ENCODE measurements at regions not wholly inside any gene's neighbourhood (a gene's known extent, or its start where the extent isn't known, plus 50 kb on each side); places are given as distances from the start of the nearest gene placed in this dataset.
"Not testable (repeated sequence)": the region's sequence is repeated elsewhere in the genome, so short reads cannot be mapped to it uniquely, and the experiment has no call there.

GRCh38 chr3:192062186-192062585, 601.2 kb downstream of the PYDC2 start:
- no peaks in the 10 kb centered on the region for H3K9me3 ChIP-seq (ENCODE audit: control insufficient read depth in 2 of 3, low read length in 3 of 3)
- no peaks in the 10 kb centered on the region for H3K27me3 ChIP-seq (ENCODE audit: control insufficient read depth in 2 of 2, insufficient read depth in 2 of 2, low read length in 2 of 2)
- ChIA-PET POLR2A (no interaction called here), CTCF (no interaction called here)
- Mint-ChIP-seq H3K4me1 (no peaks in the 10 kb centered on the region), H3K4me3 (no peak overlapping the region), H3K27me3 (peaks cover 0 to 4% (median 0%) of the 10 kb centered on the region in 5 donors), H3K36me3 (no peaks in the 10 kb centered on the region), H3K27ac (no peak overlapping the region), H3K9me3 (peaks cover 0 to 8% (median 0%) of the 10 kb centered on the region in 11 donors)
- intact Hi-C loops (cut with micrococcal nuclease): no loop called here
- no peak overlapping the region for H3K4me3 ChIP-seq (ENCODE audit: low read length)
- no peak overlapping the region for H3K27ac ChIP-seq (ENCODE audit: low read depth, low read length)
- ATAC-seq (no peak), DNase-seq (no peak)
- H3K36me3 ChIP-seq (ENCODE audit: control insufficient read depth in 2 of 3, insufficient read depth in 3 of 3, low read length in 3 of 3): no peaks in the 10 kb centered on the region
- no peaks in the 10 kb centered on the region for H3K4me1 ChIP-seq (ENCODE audit: control insufficient read depth in 2 of 2, insufficient read depth in 2 of 2, low read length in 2 of 2)

- H3K4me1 Mint-ChIP-seq: no peaks in the 10 kb centered on the region
- Histone ChIP-seq H3K27me3 (ENCODE audit: control insufficient read depth in 2 of 2, insufficient read depth in 2 of 2, low read length in 2 of 2) (no peaks in the 10 kb centered on the region), H3K4me1 (ENCODE audit: control insufficient read depth in 2 of 2, insufficient read depth in 2 of 2, low read length in 2 of 2) (no peaks in the 10 kb centered on the region), H3K27ac (ENCODE audit: low read depth, low read length) (no peak overlapping the region), H3K4me3 (ENCODE audit: low read length) (no peak overlapping the region), H3K36me3 (ENCODE audit: control insufficient read depth in 2 of 3, insufficient read depth in 3 of 3, low read length in 3 of 3) (no peaks in the 10 kb centered on the region), H3K9me3 (ENCODE audit: control insufficient read depth in 2 of 3, low read length in 3 of 3) (no peaks in the 10 kb centered on the region)
- ChIA-PET POLR2A (no interaction called here), CTCF (no interaction called here)
- H3K36me3 Mint-ChIP-seq: no peaks in the 10 kb centered on the region
- peaks cover 0 to 8% (median 0%) of the 10 kb centered on the region in 11 donors for H3K9me3 Mint-ChIP-seq
- no peak overlapping the region for H3K27ac Mint-ChIP-seq
- intact Hi-C loops (cut with micrococcal nuclease): no loop called here
- ATAC-seq (no peak), DNase-seq (no peak)
- H3K4me3 Mint-ChIP-seq: peak overlapping the region in 1 of 10 donors; percentile 32
- peaks cover 0 to 4% (median 0%) of the 10 kb centered on the region in 5 donors for H3K27me3 Mint-ChIP-seq
Observed at GRCh38 chr3:192063570-192063969, 602.6 kb downstream of the PYDC2 start.

- POLR2A ChIA-PET: no interaction called here
- Mint-ChIP-seq H3K36me3 (no peaks in the 10 kb centered on the region), H3K4me3 (no peak overlapping the region), H3K9me3 (peaks cover 0 to 8% (median 0%) of the 10 kb centered on the region in 11 donors), H3K27me3 (peaks cover 0 to 4% (median 0%) of the 10 kb centered on the region in 5 donors), H3K4me1 (no peaks in the 10 kb centered on the region), H3K27ac (no peak overlapping the region)
- intact Hi-C loops (cut with micrococcal nuclease): no loop called here
- no peak overlapping the region for H3K4me3 ChIP-seq (ENCODE audit: low read length)
- no peaks in the 10 kb centered on the region for H3K9me3 ChIP-seq (ENCODE audit: control insufficient read depth in 2 of 3, low read length in 3 of 3)
- no peaks in the 10 kb centered on the region for H3K4me1 ChIP-seq (ENCODE audit: control insufficient read depth in 2 of 2, insufficient read depth in 2 of 2, low read length in 2 of 2)
- H3K27ac ChIP-seq (ENCODE audit: low read depth, low read length): no peak overlapping the region
- no peak for ATAC-seq
- DNase-seq: no peak
- CTCF ChIA-PET: no interaction called here
- no peaks in the 10 kb centered on the region for H3K36me3 ChIP-seq (ENCODE audit: control insufficient read depth in 2 of 3, insufficient read depth in 3 of 3, low read length in 3 of 3)
- no peaks in the 10 kb centered on the region for H3K27me3 ChIP-seq (ENCODE audit: control insufficient read depth in 2 of 2, insufficient read depth in 2 of 2, low read length in 2 of 2)
Observed at GRCh38 chr3:192064959-192065358, 604.0 kb downstream of the PYDC2 start.

GRCh38 chr3:192066253-192066652, 605.3 kb downstream of the PYDC2 start:
- H3K4me1 ChIP-seq (ENCODE audit: control insufficient read depth in 2 of 2, insufficient read depth in 2 of 2, low read length in 2 of 2); H3K27me3 Mint-ChIP-seq; H3K4me3 Mint-ChIP-seq; intact Hi-C loops (cut with micrococcal nuclease); H3K36me3 Mint-ChIP-seq; DNase-seq; H3K9me3 ChIP-seq (ENCODE audit: control insufficient read depth in 2 of 3, low read length in 3 of 3); H3K36me3 ChIP-seq (ENCODE audit: control insufficient read depth in 2 of 3, insufficient read depth in 3 of 3, low read length in 3 of 3); CTCF ChIA-PET; H3K27ac Mint-ChIP-seq; H3K27me3 ChIP-seq (ENCODE audit: control insufficient read depth in 2 of 2, insufficient read depth in 2 of 2, low read length in 2 of 2); POLR2A ChIA-PET; H3K4me1 Mint-ChIP-seq; H3K9me3 Mint-ChIP-seq; H3K27ac ChIP-seq (ENCODE audit: low read depth, low read length); ATAC-seq; H3K4me3 ChIP-seq (ENCODE audit: low read length): not testable (repeated sequence)

GRCh38 chr3:192068464-192069254, 607.7 kb downstream of the PYDC2 start:
- no peaks in the 10 kb centered on the region for H3K9me3 ChIP-seq (ENCODE audit: control insufficient read depth in 2 of 3, low read length in 3 of 3)
- H3K27ac ChIP-seq (ENCODE audit: low read depth, low read length): no peak overlapping the region
- intact Hi-C loops (cut with micrococcal nuclease): no loop called here
- POLR2A ChIA-PET: no interaction called here
- Mint-ChIP-seq H3K27ac (no peak overlapping the region), H3K4me1 (no peaks in the 10 kb centered on the region), H3K4me3 (no peak overlapping the region), H3K9me3 (peaks cover 0 to 18% (median 3%) of the 10 kb centered on the region in 11 donors), H3K36me3 (peaks cover 0 to 9% (median 0%) of the 10 kb centered on the region in 5 donors), H3K27me3 (no peaks in the 10 kb centered on the region)
- DNase-seq: no peak
- H3K4me3 ChIP-seq (ENCODE audit: low read length): no peak overlapping the region
- H3K27me3 ChIP-seq (ENCODE audit: control insufficient read depth in 2 of 2, insufficient read depth in 2 of 2, low read length in 2 of 2): no peaks in the 10 kb centered on the region
- ATAC-seq: no peak
- CTCF ChIA-PET: no interaction called here
- H3K36me3 ChIP-seq (ENCODE audit: control insufficient read depth in 2 of 3, insufficient read depth in 3 of 3, low read length in 3 of 3): no peaks in the 10 kb centered on the region
- H3K4me1 ChIP-seq (ENCODE audit: control insufficient read depth in 2 of 2, insufficient read depth in 2 of 2, low read length in 2 of 2): no peaks in the 10 kb centered on the region

GRCh38 chr3:192077795-192078497, 617.0 kb downstream of the PYDC2 start:
- H3K36me3 ChIP-seq (ENCODE audit: control insufficient read depth in 2 of 3, insufficient read depth in 3 of 3, low read length in 3 of 3): no peaks in the 10 kb centered on the region
- H3K4me1 ChIP-seq (ENCODE audit: control insufficient read depth in 2 of 2, insufficient read depth in 2 of 2, low read length in 2 of 2): no peaks in the 10 kb centered on the region
- intact Hi-C loops (cut with micrococcal nuclease): no loop called here
- Mint-ChIP-seq H3K4me3 (no peak overlapping the region), H3K9me3 (peaks cover 1 to 28% (median 7%) of the 10 kb centered on the region in 11 donors), H3K36me3 (peaks cover 0 to 4% (median 0%) of the 10 kb centered on the region in 5 donors), H3K4me1 (no peaks in the 10 kb centered on the region), H3K27ac (no peak overlapping the region), H3K27me3 (no peaks in the 10 kb centered on the region)
- ChIA-PET CTCF (no interaction called here), POLR2A (no interaction called here)
- no peak overlapping the region for H3K4me3 ChIP-seq (ENCODE audit: low read length)
- H3K27ac ChIP-seq (ENCODE audit: low read depth, low read length): no peak overlapping the region
- ATAC-seq (no peak), DNase-seq (no peak)
- H3K27me3 ChIP-seq (ENCODE audit: control insufficient read depth in 2 of 2, insufficient read depth in 2 of 2, low read length in 2 of 2): no peaks in the 10 kb centered on the region
- no peaks in the 10 kb centered on the region for H3K9me3 ChIP-seq (ENCODE audit: control insufficient read depth in 2 of 3, low read length in 3 of 3)

GRCh38 chr3:192079098-192079497, 618.1 kb downstream of the PYDC2 start:
- intact Hi-C loops (cut with micrococcal nuclease): no loop called here
- no peaks in the 10 kb centered on the region for H3K27me3 Mint-ChIP-seq
- ChIA-PET CTCF (no interaction called here), POLR2A (no interaction called here)
- H3K9me3 ChIP-seq (ENCODE audit: control insufficient read depth in 2 of 3, low read length in 3 of 3): no peaks in the 10 kb centered on the region
- no peak overlapping the region for H3K27ac Mint-ChIP-seq
- H3K4me1 Mint-ChIP-seq: no peaks in the 10 kb centered on the region
- H3K27ac ChIP-seq (ENCODE audit: low read depth, low read length): no peak overlapping the region
- DNase-seq (no peak), ATAC-seq (no peak)
- no peaks in the 10 kb centered on the region for H3K36me3 Mint-ChIP-seq
- H3K4me1 ChIP-seq (ENCODE audit: control insufficient read depth in 2 of 2, insufficient read depth in 2 of 2, low read length in 2 of 2): no peaks in the 10 kb centered on the region
- no peaks in the 10 kb centered on the region for H3K36me3 ChIP-seq (ENCODE audit: control insufficient read depth in 2 of 3, insufficient read depth in 3 of 3, low read length in 3 of 3)
- no peak overlapping the region for H3K4me3 Mint-ChIP-seq
- no peak overlapping the region for H3K4me3 ChIP-seq (ENCODE audit: low read length)
- H3K9me3 Mint-ChIP-seq: peaks cover 0 to 17% (median 4%) of the 10 kb centered on the region in 11 donors
- no peaks in the 10 kb centered on the region for H3K27me3 ChIP-seq (ENCODE audit: control insufficient read depth in 2 of 2, insufficient read depth in 2 of 2, low read length in 2 of 2)

Measured in naive thymus-derived CD4-positive, alpha-beta T cell (primary cell).